ENCODE measurements at regions not wholly inside any gene's neighbourhood (a gene's known extent, or its start where the extent isn't known, plus 50 kb on each side); places are given as distances from the start of the nearest gene placed in this dataset.
"Not testable (repeated sequence)": the region's sequence is repeated elsewhere in the genome, so short reads cannot be mapped to it uniquely, and the experiment has no call there.

DNA sequence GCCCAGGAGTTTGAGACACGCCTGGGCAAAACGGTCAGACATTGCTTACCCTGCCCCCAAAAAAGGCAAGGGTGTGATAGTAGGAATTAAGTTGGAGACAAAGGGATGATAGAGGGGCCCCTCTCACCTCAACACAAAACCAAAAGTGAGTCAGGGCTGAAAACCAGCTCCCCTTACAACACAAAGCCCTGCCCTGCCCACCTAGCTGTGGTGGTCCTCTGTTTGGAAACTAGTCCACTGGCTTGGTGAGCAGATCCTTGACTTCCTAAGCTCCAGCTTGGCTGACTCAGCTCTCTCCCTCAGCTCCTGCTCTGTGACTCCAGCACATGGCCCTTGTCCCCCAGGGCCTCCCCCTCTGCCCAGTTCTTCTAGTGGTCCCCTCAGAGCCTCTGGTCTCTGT is 603.8 kb downstream of the PTPRC start:
- no peak for DNase-seq

DNA sequence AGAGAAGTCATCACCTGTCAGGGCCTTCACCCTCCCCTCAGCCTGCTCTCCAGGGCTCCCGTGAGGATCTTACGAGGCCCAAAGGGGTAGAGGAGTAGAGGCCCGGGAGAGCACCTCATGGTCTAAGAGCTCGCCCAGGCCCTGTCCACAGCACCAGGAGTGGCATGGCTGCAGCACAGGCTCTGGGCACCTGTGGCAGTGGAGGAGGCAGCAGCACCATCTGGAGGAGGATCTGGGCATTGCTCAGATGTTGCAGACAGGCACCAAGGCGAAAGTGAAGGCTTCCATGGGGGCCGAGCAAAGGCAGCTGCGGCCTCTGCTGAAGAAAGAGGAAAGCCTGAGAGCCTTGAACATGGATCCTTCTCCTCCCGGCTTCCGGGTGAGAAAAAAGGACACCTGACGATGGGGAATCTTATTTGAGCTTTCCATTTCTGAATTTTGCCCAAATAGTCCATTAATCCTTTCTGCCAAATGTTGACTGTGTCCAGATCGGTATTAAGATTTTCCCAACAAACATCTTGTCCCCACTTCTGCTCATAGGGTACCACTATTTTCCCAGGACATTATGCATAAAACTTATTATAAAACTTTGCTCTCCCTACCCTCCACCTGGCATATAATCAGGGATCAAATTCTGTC is 604.7 kb downstream of the PTPRC start:
- peak; percentile 13 for DNase-seq

- no peak for DNase-seq
These were observed 607.1 kb downstream of the PTPRC start for GRCh38 chr1:199245946-199246345.

DNA sequence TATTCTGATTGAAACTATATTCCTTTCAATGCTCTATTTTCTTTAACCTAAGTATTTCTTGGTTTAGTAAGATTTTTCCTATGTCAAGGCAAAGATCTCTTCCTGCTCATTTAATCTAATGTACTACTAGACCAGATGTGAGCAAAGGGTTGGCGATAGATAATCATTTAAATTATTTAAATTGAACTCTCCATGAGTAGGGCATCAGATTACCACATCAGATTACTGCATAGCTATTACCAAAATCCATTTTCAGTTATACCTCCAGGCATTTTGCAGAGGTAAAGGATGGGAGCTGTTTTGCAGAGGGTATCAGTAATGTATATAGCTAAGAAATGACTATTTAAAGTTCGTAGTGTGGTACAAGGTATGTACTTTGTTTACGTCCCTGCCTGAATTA is 607.9 kb downstream of the PTPRC start:
- DNase-seq: no peak

DNA sequence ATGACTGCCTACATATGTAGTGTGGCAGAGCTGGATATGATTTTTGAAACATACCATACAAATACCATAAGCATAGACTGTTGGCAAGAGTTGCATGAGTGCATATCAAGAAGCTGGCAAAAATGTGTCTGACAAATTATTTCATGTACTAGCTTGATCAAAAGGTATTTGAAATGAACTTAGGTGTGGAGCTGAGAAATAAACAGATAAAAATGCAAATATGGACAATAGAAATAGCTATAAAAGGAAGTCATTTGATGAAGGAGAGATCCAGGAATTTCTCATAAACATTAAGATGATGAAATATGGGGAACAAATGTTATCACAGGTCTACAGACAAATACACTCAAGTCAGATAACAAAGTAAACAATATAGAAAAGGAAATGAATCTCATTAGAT is 609.1 kb downstream of the PTPRC start:
- no peak for DNase-seq

DNA sequence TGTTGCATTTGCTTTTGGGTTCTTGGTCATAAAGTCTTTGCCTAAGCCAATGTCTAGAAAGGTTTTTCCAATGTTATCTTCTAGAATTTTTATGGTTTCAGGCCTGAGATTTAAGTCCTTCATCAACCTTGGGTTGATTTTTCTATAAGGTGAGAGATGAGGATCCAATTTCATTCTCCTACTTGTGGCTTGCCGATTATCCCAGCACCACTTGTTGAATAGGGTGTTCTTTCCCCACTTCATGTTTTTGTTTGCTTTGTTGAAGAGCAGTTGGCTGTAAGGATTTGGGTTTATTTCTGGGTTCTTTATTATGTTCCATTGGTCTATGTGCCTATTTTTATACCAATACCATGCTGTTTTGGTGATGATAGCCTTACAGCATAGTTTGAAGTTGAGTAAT is 615.2 kb downstream of the PTPRC start:
- DNase-seq: not testable (repeated sequence)

- DNase-seq: no peak
These were observed 622.5 kb downstream of the PTPRC start for GRCh38 chr1:199261328-199261727.

DNA sequence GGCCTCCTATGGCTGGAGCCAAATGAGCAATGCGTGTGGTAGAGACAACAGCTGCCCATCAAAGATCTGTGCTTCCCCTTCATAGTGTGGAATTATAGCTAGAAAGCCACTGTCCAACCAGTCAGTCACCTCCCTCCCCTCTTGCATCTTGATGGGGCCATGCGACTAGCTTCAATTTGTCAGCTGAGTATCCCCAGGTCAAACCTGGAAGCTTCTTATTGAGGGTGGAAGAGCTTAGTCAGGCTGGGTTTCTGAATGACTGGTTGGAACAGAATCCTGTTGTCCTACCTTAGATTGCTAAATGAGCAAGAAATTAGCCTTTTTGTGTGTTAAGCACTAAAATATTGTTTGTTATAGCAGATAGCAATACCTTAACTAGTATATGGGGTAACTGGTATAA is 625.4 kb downstream of the PTPRC start:
- DNase-seq: no peak

DNA sequence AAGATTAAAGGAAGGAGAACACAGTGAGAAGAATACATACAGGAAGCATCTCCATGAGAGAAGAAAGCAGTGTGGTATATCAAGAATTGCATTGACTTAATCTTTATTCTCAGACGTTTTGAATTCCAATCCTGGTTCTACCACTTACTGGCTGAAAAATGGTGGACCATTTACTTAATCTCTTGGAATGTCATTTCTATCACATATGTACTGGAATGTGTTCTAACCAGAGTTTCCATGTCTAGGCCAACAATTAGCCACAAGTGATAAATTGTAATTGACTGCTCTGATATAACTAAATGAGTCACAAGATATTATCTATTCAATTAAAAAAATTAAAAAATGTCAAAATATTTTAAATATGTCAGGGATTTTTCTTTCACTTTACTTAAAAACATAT is 626.1 kb downstream of the PTPRC start:
- DNase-seq: no peak

- DNase-seq: no peak
These were observed 626.5 kb downstream of the PTPRC start for GRCh38 chr1:199265319-199265718.

DNA sequence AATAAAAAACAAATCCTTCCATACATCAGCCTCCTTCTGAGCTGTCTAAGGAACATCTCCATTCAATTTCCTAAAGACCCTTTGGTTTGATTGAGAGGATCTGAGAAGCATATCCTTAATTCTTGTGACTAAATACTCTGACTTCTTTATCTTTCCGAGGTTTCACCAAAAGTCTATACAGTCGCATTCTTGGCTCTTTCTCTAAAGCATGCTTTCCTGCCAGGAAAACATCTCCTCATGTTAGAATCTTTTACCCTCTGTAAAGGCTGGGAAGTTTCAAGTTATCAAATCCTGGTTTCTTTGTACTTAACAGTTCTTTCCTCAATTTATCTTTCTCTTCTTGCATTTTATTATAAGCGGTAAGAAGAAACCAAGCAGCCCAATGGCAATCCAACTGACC is 630.4 kb downstream of the PTPRC start:
- DNase-seq: no peak

GRCh38 chr1:199272139-199272544 is 633.3 kb downstream of the PTPRC start:
- no peak for DNase-seq

GRCh38 chr1:199272628-199273086 is 633.8 kb downstream of the PTPRC start:
- DNase-seq: no peak

GRCh38 chr1:199273837-199274379 is 635.1 kb downstream of the PTPRC start:
- no peak for DNase-seq

GRCh38 chr1:199279067-199279466 is 640.2 kb downstream of the PTPRC start:
- DNase-seq: peak; percentile 41

DNA sequence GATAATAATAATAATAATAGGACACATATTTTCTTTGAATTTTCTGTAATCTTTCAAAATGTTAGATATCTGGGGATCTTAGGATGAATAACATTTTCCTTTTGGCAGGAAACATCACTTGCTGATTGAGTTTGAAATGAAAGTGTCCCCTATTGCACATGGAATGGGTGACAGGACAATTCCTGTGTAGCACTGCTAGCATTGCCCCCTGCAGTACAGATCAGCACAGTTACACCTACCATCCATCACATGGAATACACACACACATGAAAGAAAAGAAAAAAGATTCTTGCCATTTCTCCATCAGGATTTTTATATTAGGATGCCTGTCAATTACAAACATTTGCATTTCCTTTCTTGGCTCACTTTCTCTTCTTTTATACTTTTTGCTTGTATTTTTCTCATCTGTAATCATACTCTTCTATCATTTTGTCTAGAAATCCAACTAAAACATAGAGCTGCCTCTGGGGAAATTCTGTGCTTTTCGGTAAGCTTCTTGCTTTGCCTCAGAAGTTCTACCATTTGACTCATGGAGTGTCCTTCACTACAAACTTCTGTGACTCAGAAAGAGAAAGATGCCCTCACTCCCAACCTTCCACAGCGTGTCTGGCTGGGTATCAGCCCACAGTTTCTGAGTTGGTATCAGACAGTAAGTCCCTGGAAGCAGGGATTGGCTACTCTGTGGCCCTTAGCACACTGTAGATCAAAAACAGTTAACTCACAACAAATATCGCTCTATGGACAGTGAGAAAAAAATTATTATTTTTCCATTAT is 641.2 kb downstream of the PTPRC start:
- DNase-seq: no peak

- no peak for DNase-seq
These were observed 644.0 kb downstream of the PTPRC start for GRCh38 chr1:199282751-199283305.

- DNase-seq: no peak
These were observed 645.0 kb downstream of the PTPRC start for GRCh38 chr1:199283794-199284193.

GRCh38 chr1:199287206-199287605 is 648.4 kb downstream of the PTPRC start:
- DNase-seq: no peak

DNA sequence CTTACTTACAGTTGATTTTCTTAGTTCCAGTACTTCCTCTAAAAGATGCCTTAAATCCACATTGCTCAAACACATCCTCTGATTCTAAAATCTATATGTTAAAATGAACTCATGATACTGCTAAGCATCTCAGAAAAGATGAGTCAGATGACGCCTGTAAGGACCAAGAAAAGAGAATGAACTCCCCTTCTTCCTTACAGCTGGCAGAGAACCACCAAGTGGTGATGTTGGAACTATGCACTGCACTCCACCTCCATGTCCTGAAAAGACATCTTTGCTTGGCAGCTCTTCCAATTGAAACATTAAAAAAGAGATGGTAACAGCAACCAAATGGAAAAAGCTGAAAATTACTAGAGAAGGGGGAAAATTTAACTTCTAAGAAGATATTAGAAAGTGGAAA is 648.8 kb downstream of the PTPRC start:
- DNase-seq: no peak

GRCh38 chr1:199290186-199290585 is 651.3 kb downstream of the PTPRC start:
- no peak for DNase-seq

GRCh38 chr1:199291022-199291740 is 652.3 kb downstream of the PTPRC start:
- no peak for DNase-seq

DNA sequence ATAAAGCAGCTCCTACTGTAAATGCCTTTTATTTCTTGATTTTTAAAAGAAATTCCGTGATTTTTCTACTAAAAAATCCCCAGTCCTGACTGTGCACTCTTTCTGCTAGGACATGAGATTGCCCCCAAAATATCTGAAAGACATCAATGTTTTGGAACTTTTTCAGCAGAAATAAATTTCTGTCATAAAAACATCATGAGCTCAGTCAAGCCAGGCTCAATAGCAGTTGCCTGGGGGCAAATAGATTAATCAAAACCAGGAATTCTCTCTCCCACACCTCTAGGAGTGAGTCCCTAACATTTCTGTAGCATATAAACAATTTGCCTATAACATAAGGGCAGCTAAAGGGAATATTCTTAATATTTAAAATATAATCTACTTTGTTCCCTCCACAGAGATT is 654.1 kb downstream of the PTPRC start:
- no peak for DNase-seq
